ENCODE measurements at regions not wholly inside any gene's neighbourhood (a gene's known extent, or its start where the extent isn't known, plus 50 kb on each side); places are given as distances from the start of the nearest gene placed in this dataset.
"Not testable (repeated sequence)": the region's sequence is repeated elsewhere in the genome, so short reads cannot be mapped to it uniquely, and the experiment has no call there.

DNA sequence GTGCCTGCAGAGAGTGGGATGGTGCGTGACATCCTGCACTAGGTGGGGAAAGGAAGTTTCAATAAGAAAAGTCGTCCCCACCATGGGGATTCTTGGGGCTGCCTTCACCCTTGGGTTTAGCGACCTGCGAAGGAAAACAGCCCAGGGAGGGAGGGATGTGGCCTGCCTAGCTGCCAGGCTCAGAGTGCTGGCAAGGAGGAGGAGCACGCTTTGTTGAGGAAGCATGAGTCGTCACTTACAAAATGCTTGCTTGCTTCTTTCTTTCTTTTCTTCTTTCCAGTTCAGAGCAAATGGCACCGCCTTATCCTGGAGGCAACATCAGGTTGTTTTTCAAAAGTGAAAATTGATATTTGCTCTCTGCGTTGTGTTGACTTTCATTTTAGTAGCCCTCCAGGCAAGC, 123.2 kb downstream of the TFAP2C start:
- Histone ChIP-seq H3K36me3 (no peaks in the 10 kb centered on the region), H3K9me3 (no peaks in the 10 kb centered on the region), H3K4me1 (peaks cover 19% of the 10 kb centered on the region), H3K4me3 (no peak overlapping the region), H3K27ac (no peak overlapping the region), H3K27me3 (peaks cover 6% of the 10 kb centered on the region)
- TF ChIP-seq POLR2AphosphoS5 (IDR thresholded peaks at IDR 0.05): no peak
- TF ChIP-seq, protein P1, sequence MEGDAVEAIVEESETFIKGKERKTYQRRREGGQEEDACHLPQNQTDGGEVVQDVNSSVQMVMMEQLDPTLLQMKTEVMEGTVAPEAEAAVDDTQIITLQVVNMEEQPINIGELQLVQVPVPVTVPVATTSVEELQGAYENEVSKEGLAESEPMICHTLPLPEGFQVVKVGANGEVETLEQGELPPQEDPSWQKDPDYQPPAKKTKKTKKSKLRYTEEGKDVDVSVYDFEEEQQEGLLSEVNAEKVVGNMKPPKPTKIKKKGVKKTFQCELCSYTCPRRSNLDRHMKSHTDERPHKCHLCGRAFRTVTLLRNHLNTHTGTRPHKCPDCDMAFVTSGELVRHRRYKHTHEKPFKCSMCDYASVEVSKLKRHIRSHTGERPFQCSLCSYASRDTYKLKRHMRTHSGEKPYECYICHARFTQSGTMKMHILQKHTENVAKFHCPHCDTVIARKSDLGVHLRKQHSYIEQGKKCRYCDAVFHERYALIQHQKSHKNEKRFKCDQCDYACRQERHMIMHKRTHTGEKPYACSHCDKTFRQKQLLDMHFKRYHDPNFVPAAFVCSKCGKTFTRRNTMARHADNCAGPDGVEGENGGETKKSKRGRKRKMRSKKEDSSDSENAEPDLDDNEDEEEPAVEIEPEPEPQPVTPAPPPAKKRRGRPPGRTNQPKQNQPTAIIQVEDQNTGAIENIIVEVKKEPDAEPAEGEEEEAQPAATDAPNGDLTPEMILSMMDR (IDR thresholded peaks at IDR 0.05): no peak
- no peak for TF ChIP-seq EP300 (IDR thresholded peaks at IDR 0.05)
- no peak for TF ChIP-seq POLR2A (IDR thresholded peaks at IDR 0.05)
- no peak for DNase-seq (ENCODE audit: low spot score in 2 of 2)
- WGBS: 32% methylated on average over 8 of the region's 8 CpGs

- H3K4me1 ChIP-seq: peaks cover 14% of the 10 kb centered on the region
- no peaks in the 10 kb centered on the region for H3K9me3 ChIP-seq
- H3K36me3 ChIP-seq: no peaks in the 10 kb centered on the region
- TF ChIP-seq EP300 (IDR thresholded peaks at IDR 0.05) (no peak), POLR2A (IDR thresholded peaks at IDR 0.05) (no peak), POLR2AphosphoS5 (IDR thresholded peaks at IDR 0.05) (no peak)
- TF ChIP-seq, protein P1 (IDR thresholded peaks at IDR 0.05): no peak
- no peak overlapping the region for H3K27ac ChIP-seq
- no peak overlapping the region for H3K4me3 ChIP-seq
- 72% methylated on average over 3 of the region's 3 CpGs for WGBS
- H3K27me3 ChIP-seq: peaks cover 6% of the 10 kb centered on the region
- DNase-seq (ENCODE audit: low spot score in 2 of 2): no peak
Observed at GRCh38 chr20:56755201-56755600, 126.1 kb downstream of the TFAP2C start.

DNA sequence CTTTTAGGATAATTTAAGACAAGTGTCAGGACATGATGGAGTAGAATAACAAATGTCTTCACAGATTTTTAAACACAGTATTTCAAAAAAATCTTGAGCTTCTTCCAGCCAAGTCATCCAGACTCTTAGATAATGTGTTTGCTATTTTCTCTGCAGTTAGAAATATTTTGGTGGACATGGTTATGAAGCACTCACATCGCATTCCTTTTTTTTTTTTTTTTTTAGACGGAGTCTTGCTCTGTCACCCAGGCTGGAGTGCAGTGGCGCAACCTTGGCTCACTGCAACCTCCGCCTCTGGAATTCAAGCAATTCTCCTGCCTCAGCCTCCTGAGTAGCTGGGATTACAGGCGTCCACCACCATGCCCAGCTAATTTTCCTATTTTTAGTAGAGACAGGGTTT, 127.6 kb downstream of the TFAP2C start:
- WGBS: 75% methylated on average over 5 of the region's 5 CpGs
- H3K9me3 ChIP-seq; H3K27me3 ChIP-seq; H3K27ac ChIP-seq; H3K4me3 ChIP-seq; H3K36me3 ChIP-seq; DNase-seq (ENCODE audit: low spot score in 2 of 2): not testable (repeated sequence)
- H3K4me1 ChIP-seq: peaks cover 10% of the 10 kb centered on the region

- H3K36me3 ChIP-seq: no peaks in the 10 kb centered on the region
- H3K4me1 ChIP-seq: no peaks in the 10 kb centered on the region
- no peaks in the 10 kb centered on the region for H3K27me3 ChIP-seq
- whole genome bisulfite sequencing: 59% methylated on average over 3 of the region's 3 CpGs
- no peak for DNase-seq (ENCODE audit: low spot score in 2 of 2)
- TF ChIP-seq EP300 (IDR thresholded peaks at IDR 0.05) (no peak), POLR2A (IDR thresholded peaks at IDR 0.05) (no peak), POLR2AphosphoS5 (IDR thresholded peaks at IDR 0.05) (no peak)
- H3K4me3 ChIP-seq: no peak overlapping the region
- H3K9me3 ChIP-seq: no peaks in the 10 kb centered on the region
- H3K27ac ChIP-seq: no peak overlapping the region
Observed at GRCh38 chr20:56758706-56759105, 129.6 kb downstream of the TFAP2C start.

DNA sequence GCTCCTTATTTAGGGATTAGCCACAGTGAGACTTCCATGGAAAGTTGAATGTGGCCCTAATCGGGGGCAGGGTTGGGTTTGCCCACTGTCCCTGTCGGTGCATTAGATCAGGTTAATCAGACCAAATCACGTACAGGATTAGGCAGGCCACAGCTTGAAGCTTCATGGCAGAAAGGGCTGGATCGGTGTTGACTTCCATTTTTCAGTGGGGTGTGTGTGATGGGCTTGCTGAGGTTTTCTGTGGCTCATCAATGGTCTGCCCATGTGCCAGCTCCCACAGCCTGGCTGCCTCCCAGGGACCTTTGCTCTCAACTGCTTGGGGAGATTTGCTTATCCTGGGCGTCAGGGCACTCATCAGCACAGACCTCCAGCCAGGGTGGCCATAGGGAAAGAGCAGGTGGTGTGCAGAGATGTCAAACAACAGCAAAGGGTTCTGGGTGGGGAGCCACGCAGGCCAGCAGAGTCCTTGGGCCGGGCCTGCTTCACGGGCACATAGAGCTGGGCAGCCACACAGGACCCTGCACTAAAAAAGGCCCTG, 130.7 kb downstream of the TFAP2C start:
- Histone ChIP-seq H3K27me3 (no peaks in the 10 kb centered on the region), H3K9me3 (no peaks in the 10 kb centered on the region), H3K4me3 (no peak overlapping the region), H3K27ac (no peak overlapping the region), H3K36me3 (no peaks in the 10 kb centered on the region), H3K4me1 (no peaks in the 10 kb centered on the region)
- DNase-seq (ENCODE audit: low spot score in 2 of 2): no peak
- TF ChIP-seq POLR2AphosphoS5 (IDR thresholded peaks at IDR 0.05) (no peak), POLR2A (IDR thresholded peaks at IDR 0.05) (no peak), EP300 (IDR thresholded peaks at IDR 0.05) (no peak)
- TF ChIP-seq, protein P1 (IDR thresholded peaks at IDR 0.05): no peak
- 78% methylated on average over 8 of the region's 8 CpGs for WGBS

- DNase-seq (ENCODE audit: low spot score in 2 of 2): no peak
- Histone ChIP-seq H3K27ac (no peak overlapping the region), H3K9me3 (no peaks in the 10 kb centered on the region), H3K4me1 (no peaks in the 10 kb centered on the region), H3K27me3 (no peaks in the 10 kb centered on the region), H3K4me3 (no peak overlapping the region), H3K36me3 (no peaks in the 10 kb centered on the region)
- no peak for TF ChIP-seq POLR2A (IDR thresholded peaks at IDR 0.05)
- TF ChIP-seq POLR2AphosphoS5 (IDR thresholded peaks at IDR 0.05): no peak
- TF ChIP-seq, protein P1 (IDR thresholded peaks at IDR 0.05): no peak
- TF ChIP-seq EP300 (IDR thresholded peaks at IDR 0.05): no peak
- 88% methylated on average over 6 of the region's 6 CpGs for WGBS
Observed at GRCh38 chr20:56760610-56761009, 131.5 kb downstream of the TFAP2C start.

All from suprapubic skin (tissue), 4 donors.